ENCODE measurements at regions not wholly inside any gene's neighbourhood (a gene's known extent, or its start where the extent isn't known, plus 50 kb on each side); places are given as distances from the start of the nearest gene placed in this dataset.

DNA sequence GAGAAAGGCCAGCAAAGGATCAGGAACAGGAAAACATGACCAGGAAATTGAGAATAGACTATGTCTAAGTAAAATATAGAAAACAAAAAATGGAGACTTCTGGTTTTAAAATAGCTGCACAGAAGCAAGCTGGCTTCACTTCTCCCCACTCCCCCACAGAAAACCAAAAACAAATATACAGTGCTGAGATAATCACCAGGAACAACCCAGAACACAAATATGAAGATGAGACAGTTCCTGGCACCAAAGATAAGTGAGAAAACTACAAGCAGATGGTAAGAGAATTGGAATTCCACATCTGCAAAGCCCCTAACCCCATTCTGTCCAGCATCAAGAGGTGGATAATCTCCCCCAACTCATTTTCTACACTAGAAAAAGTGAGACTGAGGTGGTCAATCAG, 397.7 kb downstream of the SUCLA2 start:
- Histone ChIP-seq H3K27me3 (replicated peaks) (no peaks in the 10 kb centered on the region), H3K27ac (no peak overlapping the region), H3K4me3 (ENCODE audit: low read depth, low read length) (no peak overlapping the region), H3K36me3 (replicated peaks) (no peaks in the 10 kb centered on the region)
- in situ Hi-C loops (cut with HindIII; ENCODE audit: low pct_ligation_motif_present, low sequenced_read_pairs): no loop called here
- peak; percentile 16 for DNase-seq
- TF ChIP-seq, protein P1, sequence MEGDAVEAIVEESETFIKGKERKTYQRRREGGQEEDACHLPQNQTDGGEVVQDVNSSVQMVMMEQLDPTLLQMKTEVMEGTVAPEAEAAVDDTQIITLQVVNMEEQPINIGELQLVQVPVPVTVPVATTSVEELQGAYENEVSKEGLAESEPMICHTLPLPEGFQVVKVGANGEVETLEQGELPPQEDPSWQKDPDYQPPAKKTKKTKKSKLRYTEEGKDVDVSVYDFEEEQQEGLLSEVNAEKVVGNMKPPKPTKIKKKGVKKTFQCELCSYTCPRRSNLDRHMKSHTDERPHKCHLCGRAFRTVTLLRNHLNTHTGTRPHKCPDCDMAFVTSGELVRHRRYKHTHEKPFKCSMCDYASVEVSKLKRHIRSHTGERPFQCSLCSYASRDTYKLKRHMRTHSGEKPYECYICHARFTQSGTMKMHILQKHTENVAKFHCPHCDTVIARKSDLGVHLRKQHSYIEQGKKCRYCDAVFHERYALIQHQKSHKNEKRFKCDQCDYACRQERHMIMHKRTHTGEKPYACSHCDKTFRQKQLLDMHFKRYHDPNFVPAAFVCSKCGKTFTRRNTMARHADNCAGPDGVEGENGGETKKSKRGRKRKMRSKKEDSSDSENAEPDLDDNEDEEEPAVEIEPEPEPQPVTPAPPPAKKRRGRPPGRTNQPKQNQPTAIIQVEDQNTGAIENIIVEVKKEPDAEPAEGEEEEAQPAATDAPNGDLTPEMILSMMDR (IDR thresholded peaks at IDR 0.05; ENCODE audit: low read depth, low read length, missing control alignments): no peak

DNA sequence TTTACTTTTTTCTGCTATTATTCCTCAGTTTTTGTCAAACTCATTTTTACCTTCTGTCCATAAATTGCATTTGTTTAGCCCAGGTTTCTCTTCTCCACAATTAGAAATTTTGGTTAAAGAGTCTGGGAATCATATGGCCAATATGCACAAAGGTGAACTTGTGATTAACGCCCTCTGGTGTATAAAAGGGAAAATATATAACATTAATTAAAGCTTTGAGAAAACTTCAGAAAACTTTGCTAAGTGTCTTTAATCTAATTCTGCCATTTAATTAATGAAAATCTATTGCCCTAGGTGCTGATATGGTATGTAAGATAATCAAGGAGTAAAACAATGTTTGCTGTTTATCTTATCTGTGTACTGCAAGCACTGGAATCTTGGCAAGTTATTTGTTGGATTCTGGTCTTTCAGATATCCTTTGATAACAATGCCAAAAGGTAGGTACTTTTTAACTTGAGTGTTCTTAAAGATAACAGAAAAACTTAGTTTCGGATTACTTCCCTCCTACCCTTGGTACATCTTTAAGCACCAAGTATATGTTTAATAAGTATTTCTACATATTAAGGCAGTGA, 402.6 kb downstream of the SUCLA2 start:
- in situ Hi-C loops (cut with HindIII; ENCODE audit: low pct_ligation_motif_present, low sequenced_read_pairs): no loop called here
- no peaks in the 10 kb centered on the region for H3K27me3 ChIP-seq (replicated peaks)
- no peak for DNase-seq
- H3K27ac ChIP-seq: no peak overlapping the region
- H3K36me3 ChIP-seq (replicated peaks): no peaks in the 10 kb centered on the region
- no peak overlapping the region for H3K4me3 ChIP-seq (ENCODE audit: low read depth, low read length)
- TF ChIP-seq, protein P1 (IDR thresholded peaks at IDR 0.05; ENCODE audit: low read depth, low read length, missing control alignments): peak; percentile 5

DNA sequence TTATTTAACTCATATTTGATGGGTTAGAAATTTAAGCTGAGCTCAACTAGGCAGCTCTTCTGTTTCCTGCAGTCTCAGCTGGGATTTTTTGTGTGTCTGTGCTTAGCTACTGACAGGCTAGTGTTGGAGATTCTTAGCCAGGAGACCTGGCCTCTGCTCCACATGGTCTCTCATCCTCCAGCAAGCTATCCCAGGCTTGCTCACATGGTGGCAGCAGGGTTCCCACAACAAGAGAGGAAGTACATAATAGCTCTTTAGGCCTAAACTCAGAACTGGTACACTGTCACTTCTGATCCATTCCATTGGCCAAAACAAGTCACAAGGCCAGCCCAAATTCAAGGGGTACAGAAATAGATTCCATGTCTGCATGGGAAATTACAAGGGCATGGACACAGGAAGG, 406.2 kb downstream of the SUCLA2 start:
- Histone ChIP-seq H3K27ac (no peak overlapping the region), H3K4me3 (ENCODE audit: low read depth, low read length) (no peak overlapping the region), H3K27me3 (replicated peaks) (no peaks in the 10 kb centered on the region), H3K36me3 (replicated peaks) (no peaks in the 10 kb centered on the region)
- in situ Hi-C loops (cut with HindIII; ENCODE audit: low pct_ligation_motif_present, low sequenced_read_pairs): no loop called here
- TF ChIP-seq, protein P1 (IDR thresholded peaks at IDR 0.05; ENCODE audit: low read depth, low read length, missing control alignments): peak; percentile 65
- DNase-seq: peak; percentile 16

DNA sequence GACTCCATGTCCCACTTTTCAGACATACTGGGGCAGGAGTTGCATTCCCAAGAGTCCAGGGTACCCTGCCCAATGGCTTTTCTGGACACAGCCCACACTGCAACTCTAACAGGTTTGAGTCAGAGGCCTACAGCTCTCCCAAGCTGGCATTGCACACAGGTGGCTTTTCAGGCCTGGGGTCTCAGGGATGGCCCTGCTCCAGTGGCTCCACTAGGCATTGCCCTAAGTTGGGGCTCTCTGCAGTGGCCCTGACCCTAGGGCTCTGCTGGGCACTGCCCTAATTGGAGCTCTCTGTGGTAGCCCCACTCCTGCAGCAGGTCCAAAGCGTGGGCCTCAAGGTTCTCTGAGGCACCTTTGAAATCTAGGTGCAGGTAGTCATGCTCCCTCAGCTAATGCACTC, 408.8 kb downstream of the SUCLA2 start:
- Histone ChIP-seq H3K4me3 (ENCODE audit: low read depth, low read length) (no peak overlapping the region), H3K27me3 (replicated peaks) (no peaks in the 10 kb centered on the region), H3K36me3 (replicated peaks) (no peaks in the 10 kb centered on the region), H3K27ac (no peak overlapping the region)
- in situ Hi-C loops (cut with HindIII; ENCODE audit: low pct_ligation_motif_present, low sequenced_read_pairs): no loop called here
- TF ChIP-seq, protein P1 (IDR thresholded peaks at IDR 0.05; ENCODE audit: low read depth, low read length, missing control alignments): no peak
- DNase-seq: no peak

DNA sequence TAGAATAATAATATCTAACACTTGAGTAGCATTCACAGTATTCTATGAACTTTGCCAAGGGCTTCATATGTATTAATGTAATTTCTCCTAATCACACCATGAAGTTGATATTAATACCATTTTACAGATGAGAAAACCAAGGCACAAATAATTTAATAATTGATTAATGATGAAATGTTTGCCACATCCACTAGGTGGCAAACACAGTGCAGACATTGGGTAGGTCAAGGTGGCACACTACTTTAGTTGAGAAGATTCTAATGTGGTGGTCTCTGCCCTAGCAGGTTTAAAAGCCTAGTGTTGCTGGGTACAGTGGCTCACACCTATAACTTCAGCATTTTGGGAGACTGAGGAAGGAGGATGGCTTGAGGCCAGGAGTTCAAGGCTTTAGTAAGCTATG, 412.4 kb downstream of the SUCLA2 start:
- in situ Hi-C loops (cut with HindIII; ENCODE audit: low pct_ligation_motif_present, low sequenced_read_pairs): no loop called here
- Histone ChIP-seq H3K4me3 (ENCODE audit: low read depth, low read length) (no peak overlapping the region), H3K36me3 (replicated peaks) (no peaks in the 10 kb centered on the region), H3K27me3 (replicated peaks) (no peaks in the 10 kb centered on the region), H3K27ac (no peak overlapping the region)
- no peak for DNase-seq
- TF ChIP-seq, protein P1 (IDR thresholded peaks at IDR 0.05; ENCODE audit: low read depth, low read length, missing control alignments): peak; percentile 31

DNA sequence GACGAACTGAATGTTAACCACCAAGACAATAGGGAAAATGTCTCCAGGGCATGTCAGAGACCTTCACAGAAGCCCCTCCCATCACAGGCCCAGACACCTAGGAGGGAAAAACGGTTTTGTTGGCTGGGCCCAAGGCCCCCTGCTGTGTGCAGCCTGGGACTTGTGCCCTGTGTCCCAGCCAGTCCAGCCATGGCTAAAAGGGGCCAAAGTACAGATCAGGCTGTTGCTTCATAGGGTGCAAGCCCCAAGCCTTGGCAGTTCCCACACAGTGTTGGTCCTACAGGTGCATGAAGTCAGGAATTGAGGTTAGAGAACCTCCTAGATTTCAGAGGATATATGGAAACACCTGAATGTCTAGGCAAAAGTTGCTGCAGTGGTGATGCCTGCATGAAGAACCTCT, 428.7 kb downstream of the SUCLA2 start:
- no peak for DNase-seq
- no peak overlapping the region for H3K27ac ChIP-seq
- TF ChIP-seq, protein P1 (IDR thresholded peaks at IDR 0.05; ENCODE audit: low read depth, low read length, missing control alignments): no peak
- no peak overlapping the region for H3K4me3 ChIP-seq (ENCODE audit: low read depth, low read length)
- no peaks in the 10 kb centered on the region for H3K27me3 ChIP-seq (replicated peaks)
- H3K36me3 ChIP-seq (replicated peaks): no peaks in the 10 kb centered on the region
- in situ Hi-C loops (cut with HindIII; ENCODE audit: low pct_ligation_motif_present, low sequenced_read_pairs): no loop called here
